IMR-90 (cell line): ENCODE measurements at regions not wholly inside any gene's neighbourhood (a gene's known extent, or its start where the extent isn't known, plus 50 kb on each side); places are given as distances from the start of the nearest gene placed in this dataset.

Experiments used
- ATAC-seq: fragments of 200-7000 bp; cut with Tn5 transposase; 2 replicates; pipeline ENCODE4 v1.9.1; 2020; ENCODE audit warnings: low read depth, mild to moderate bottlenecking, moderate library complexity
- BruUV-seq: library from RNA; stranded (reverse); fragments of 400-500 nt; replicated peaks from 2 replicates; lab custom pipeline; 2021; lab: Mats Ljungman, UMichigan
- CTCF ChIA-PET: fragments of 300-600 bp; formaldehyde crosslinking; extraction: SDS; loops from one replicate; lab custom pipeline; 2021; ENCODE audit warnings: antibody characterized with exemption; lab: Yijun Ruan, JAX
- POLR2A ChIA-PET: fragments of 300-600 bp; sonication (Branson Sonifier 250); formaldehyde crosslinking; loops from one replicate; lab custom pipeline; 2022; ENCODE audit warnings: antibody characterized with exemption; ENCODE audit not compliant: unreplicated experiment; lab: Charles Lee
- DNase-seq: peaks from one replicate; pipeline ENCODE4 v3.0.0; 2013
- H2AFZ ChIP-seq: replicated peaks from 2 replicates; pipeline ENCODE3; 2013; ENCODE audit warnings: low read length, mild to moderate bottlenecking; ENCODE audit not compliant: poor library complexity
- H2AK5ac ChIP-seq: 2 replicates; pipeline ENCODE4 v1.6.1; 2013; ENCODE audit warnings: low read depth, low read length, inconsistent platforms
- H2AK9ac ChIP-seq: replicated peaks from 2 replicates; pipeline ENCODE3; 2013; ENCODE audit warnings: mild to moderate bottlenecking, low read depth, low read length, moderate library complexity; ENCODE audit not compliant: poor library complexity
- H2BK120ac ChIP-seq: 2 replicates; pipeline ENCODE4 v1.6.1; 2013; ENCODE audit warnings: low read depth, low read length, inconsistent platforms
- H2BK15ac ChIP-seq: 3 replicates; pipeline ENCODE4 v1.6.1; 2013; ENCODE audit warnings: low read depth, low read length, inconsistent platforms
- H2BK20ac ChIP-seq: 2 replicates; pipeline ENCODE4 v1.6.1; 2013; ENCODE audit warnings: low read depth, mild to moderate bottlenecking, inconsistent platforms, low read length, moderate library complexity
- H2BK5ac ChIP-seq: 2 replicates; pipeline ENCODE4 v1.6.1; 2013; ENCODE audit warnings: mild to moderate bottlenecking, low read depth, low read length, inconsistent platforms; ENCODE audit not compliant: poor library complexity, severe bottlenecking
- H3K14ac ChIP-seq: replicated peaks from 2 replicates; pipeline ENCODE4 v1.6.1; 2013; ENCODE audit warnings: low read depth, low read length, inconsistent platforms
- H3K18ac ChIP-seq: 2 replicates; pipeline ENCODE4 v1.6.1; 2013; ENCODE audit warnings: low read depth, low read length, control low read depth
- H3K23ac ChIP-seq: 2 replicates; pipeline ENCODE4 v1.6.1; 2013; ENCODE audit warnings: low read depth, low read length, inconsistent platforms
- H3K27ac ChIP-seq: 2 replicates; pipeline ENCODE4 v1.5.1; 2013; ENCODE audit warnings: mild to moderate bottlenecking, control low read depth, low read length; ENCODE audit not compliant: insufficient read depth
- H3K27me3 ChIP-seq: 2 replicates; pipeline ENCODE4 v1.6.1; 2013; ENCODE audit warnings: low read length; ENCODE audit not compliant: control insufficient read depth, insufficient read depth
- H3K36me3 ChIP-seq: 2 replicates; pipeline ENCODE4 v1.6.1; 2013; ENCODE audit warnings: low read length, mixed read lengths; ENCODE audit not compliant: control insufficient read depth, insufficient read depth
- H3K4ac ChIP-seq: 2 replicates; pipeline ENCODE4 v1.6.1; 2013; ENCODE audit warnings: low read depth, low read length, inconsistent platforms
- H3K4me1 ChIP-seq: 2 replicates; pipeline ENCODE4 v1.6.1; 2013; ENCODE audit warnings: low read length, mixed read lengths; ENCODE audit not compliant: control insufficient read depth, insufficient read depth
- H3K4me2 ChIP-seq: 2 replicates; pipeline ENCODE4 v1.6.1; 2013; ENCODE audit warnings: low read depth, mild to moderate bottlenecking, control low read depth, low read length, moderate library complexity
- H3K4me3 ChIP-seq: 2 replicates; pipeline ENCODE4 v1.5.1; 2013; ENCODE audit warnings: low read depth, mild to moderate bottlenecking, control low read depth, low read length, moderate library complexity; ENCODE audit not compliant: insufficient read depth
- H3K56ac ChIP-seq: 2 replicates; pipeline ENCODE4 v1.6.1; 2013; ENCODE audit warnings: low read length, inconsistent platforms; ENCODE audit not compliant: insufficient read depth; ENCODE audit errors: extremely low read depth
- H3K79me1 ChIP-seq, 2 experiments: 2 replicates each; pipeline ENCODE4 v1.6.1; 2013; ENCODE audit warnings: low read length in 2 of 2, inconsistent platforms in 1 of 2, low read depth in 1 of 2
- H3K9ac ChIP-seq: 2 replicates; pipeline ENCODE4 v1.6.1; 2013; ENCODE audit warnings: low read depth, low read length, control low read depth
- H3K9me1 ChIP-seq: 2 replicates; pipeline ENCODE4 v1.6.1; 2013; ENCODE audit warnings: low read length, inconsistent platforms; ENCODE audit not compliant: insufficient read depth
- H3K9me3 ChIP-seq: 2 replicates; pipeline ENCODE4 v1.6.1; 2013; ENCODE audit warnings: low read length; ENCODE audit not compliant: control insufficient read depth, insufficient read depth
- H4K20me1 ChIP-seq: 2 replicates; pipeline ENCODE4 v1.6.1; 2013; ENCODE audit warnings: low read length, inconsistent platforms; ENCODE audit not compliant: insufficient read depth
- H4K5ac ChIP-seq: 2 replicates; pipeline ENCODE4 v1.6.1; 2013; ENCODE audit warnings: mild to moderate bottlenecking, low read depth, low read length, control low read depth
- H4K8ac ChIP-seq, 2 experiments: 2 replicates each; pipeline ENCODE4 v1.6.1; 2013; ENCODE audit warnings: low read depth in 2 of 2, low read length in 2 of 2, control low read depth in 1 of 2, inconsistent platforms in 1 of 2
- H4K91ac ChIP-seq: 2 replicates; pipeline ENCODE4 v1.6.1; 2013; ENCODE audit warnings: low read depth, low read length, inconsistent platforms; ENCODE audit not compliant: insufficient read depth
- BHLHE40 ChIP-seq: fragments of 150-350 bp; IDR thresholded peaks from 2 replicates; pipeline ENCODE4 v1.6.1; 2016; ENCODE audit warnings: mild to moderate bottlenecking, low read depth, low read length
- MAFK ChIP-seq: IDR thresholded peaks from 2 replicates; pipeline ENCODE4 v1.6.1; 2012; ENCODE audit warnings: low read depth, low read length, improper control_type of control experiment
- RFX5 ChIP-seq: IDR thresholded peaks from 2 replicates; pipeline ENCODE4 v1.8.0; 2012; ENCODE audit warnings: low read depth, mild to moderate bottlenecking, low read length, moderate library complexity
- WGBS, 2 experiments: methylation state at CpG; one replicate each; pipeline versions ENCODE4 v1.1.5 to v1.1.7; 2013; ENCODE audit warnings: missing lambda C conversion rate in 2 of 2; ENCODE audit not compliant: insufficient read length in 1 of 2; ENCODE audit errors: extremely low coverage in 2 of 2; 5-methylcytosine and 5-hydroxymethylcytosine counted together
- dilution Hi-C: fragments of 300-500 bp; cut with HindIII; formaldehyde crosslinking; loops from one replicate; pipeline ENCODE4 v1.14.3; 2018; ENCODE audit warnings: low sequenced_read_pairs; ENCODE audit not compliant: unreplicated experiment
- in situ Hi-C: fragments of 300-500 bp; cut with MboI; formaldehyde crosslinking; loops from 3 replicates; pipeline ENCODE4 v1.14.3; 2019; ENCODE audit warnings: low sequenced_read_pairs, inconsistent platforms, mixed read lengths
- intact Hi-C: fragments of 100-400 bp; cut with micrococcal nuclease; formaldehyde crosslinking; loops from 2 replicates; pipeline ENCODE4 v1.10.0; 2022

DNA sequence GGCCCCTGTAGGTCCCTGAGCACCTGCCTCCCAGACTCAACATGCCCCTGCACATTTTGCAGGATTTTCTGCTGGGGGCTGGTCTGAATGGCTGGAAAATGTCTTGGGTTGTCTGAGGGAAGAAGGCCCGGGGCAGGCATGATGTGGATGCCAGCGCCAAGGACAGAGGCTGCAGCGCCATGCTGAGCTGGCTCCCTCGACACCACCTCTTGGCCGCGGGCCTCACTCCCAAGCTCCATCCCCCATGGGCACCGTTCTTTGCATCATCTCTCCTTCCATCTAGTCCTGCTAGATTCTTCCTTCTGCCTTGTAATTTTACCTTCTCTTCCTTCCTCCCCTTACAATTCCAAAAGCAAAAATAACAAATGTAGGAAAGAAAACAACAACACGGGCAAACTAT, 70.6 kb downstream of the ZIC5 start:
- ChIA-PET CTCF (interaction anchor here (0.7 to 1.1 kb wide), 3 partner anchors 13 to 335 kb away, joined by 3 read pairs; no protein-coding TSS in a partner anchor), POLR2A (no interaction called here)
- Histone ChIP-seq H3K4me1 (no peaks in the 10 kb centered on the region), H3K9me3 (no peaks in the 10 kb centered on the region), H2BK120ac (no peak overlapping the region), H3K18ac (no peak overlapping the region), H3K14ac (no peak overlapping the region), H2AK9ac (no peak overlapping the region), H3K9me1 (no peaks in the 10 kb centered on the region), H2AK5ac (no peak overlapping the region), H3K23ac (no peak overlapping the region), H3K27ac (no peak overlapping the region), H2BK15ac (no peak overlapping the region), H3K56ac (no peak overlapping the region), H3K79me1 (no peaks in the 10 kb centered on the region), H4K91ac (no peak overlapping the region), H4K20me1 (no peaks in the 10 kb centered on the region), H3K36me3 (no peaks in the 10 kb centered on the region), H3K4me2 (no peak overlapping the region), H2AFZ (no peak overlapping the region), H2BK5ac (no peak overlapping the region), H2BK20ac (no peak overlapping the region), H3K4me3 (no peak overlapping the region), H3K4ac (no peak overlapping the region), H4K5ac (no peak overlapping the region), H4K8ac (no peak overlapping the region), H3K9ac (no peak overlapping the region), H3K27me3 (peaks cover 36% of the 10 kb centered on the region)
- ATAC-seq (no peak), DNase-seq (no peak)
- 80% methylated on average over 5 of the region's 8 CpGs; no CpG with 5 or more reads in 1 of the 2 experiments for WGBS, 2 experiments
- in situ Hi-C loops (no loop called here), dilution Hi-C loops (no loop called here), intact Hi-C loops (loop anchor here (5.0 kb wide), 1 partner anchor 336 kb away; no protein-coding TSS in a partner anchor)
- TF ChIP-seq BHLHE40 (no peak), RFX5 (no peak), MAFK (no peak)
- no TSS peak for BruUV-seq
